Vagina (tissue), 2 donors: ENCODE measurements at regions not wholly inside any gene's neighbourhood (a gene's known extent, or its start where the extent isn't known, plus 50 kb on each side); places are given as distances from the start of the nearest gene placed in this dataset.

Experiments used
- POLR2A ChIP-seq, 2 donors: fragments of 450-650 bp; IDR thresholded peaks; one replicate each; pipeline ENCODE4 v1.6.1; 2017; ENCODE audit warnings: antibody characterized with exemption in 2 of 2, mild to moderate bottlenecking in 2 of 2, moderate library complexity in 2 of 2
- TF ChIP-seq, protein P1 (sequence below), 3 experiments: fragments of 450-650 bp in 2 of 3; fragments of 200-600 bp in 1 of 3; sonication (generic) in 1 of 3; IDR thresholded peaks; one replicate each; pipeline ENCODE4 v1.5.1; 2017 to 2019; ENCODE audit warnings: antibody characterized with exemption in 3 of 3, mild to moderate bottlenecking in 2 of 3, moderate library complexity in 2 of 3

GRCh38 chr12:24062642-24063245 lies 113.3 kb upstream of the SOX5 start:
- no peak for TF ChIP-seq POLR2A (IDR thresholded peaks at IDR 0.05)
- TF ChIP-seq, protein P1, sequence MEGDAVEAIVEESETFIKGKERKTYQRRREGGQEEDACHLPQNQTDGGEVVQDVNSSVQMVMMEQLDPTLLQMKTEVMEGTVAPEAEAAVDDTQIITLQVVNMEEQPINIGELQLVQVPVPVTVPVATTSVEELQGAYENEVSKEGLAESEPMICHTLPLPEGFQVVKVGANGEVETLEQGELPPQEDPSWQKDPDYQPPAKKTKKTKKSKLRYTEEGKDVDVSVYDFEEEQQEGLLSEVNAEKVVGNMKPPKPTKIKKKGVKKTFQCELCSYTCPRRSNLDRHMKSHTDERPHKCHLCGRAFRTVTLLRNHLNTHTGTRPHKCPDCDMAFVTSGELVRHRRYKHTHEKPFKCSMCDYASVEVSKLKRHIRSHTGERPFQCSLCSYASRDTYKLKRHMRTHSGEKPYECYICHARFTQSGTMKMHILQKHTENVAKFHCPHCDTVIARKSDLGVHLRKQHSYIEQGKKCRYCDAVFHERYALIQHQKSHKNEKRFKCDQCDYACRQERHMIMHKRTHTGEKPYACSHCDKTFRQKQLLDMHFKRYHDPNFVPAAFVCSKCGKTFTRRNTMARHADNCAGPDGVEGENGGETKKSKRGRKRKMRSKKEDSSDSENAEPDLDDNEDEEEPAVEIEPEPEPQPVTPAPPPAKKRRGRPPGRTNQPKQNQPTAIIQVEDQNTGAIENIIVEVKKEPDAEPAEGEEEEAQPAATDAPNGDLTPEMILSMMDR (IDR thresholded peaks at IDR 0.05): no peak
